OCI-LY1 (cell line): ENCODE measurements at regions not wholly inside any gene's neighbourhood (a gene's known extent, or its start where the extent isn't known, plus 50 kb on each side); places are given as distances from the start of the nearest gene placed in this dataset.

Experiments
- H2AFZ ChIP-seq: fragments of 200-600 bp; sonication (generic), shearing (Covaris generic); 2 replicates; pipeline ENCODE4 v1.6.0; 2014; ENCODE audit warnings: antibody characterized with exemption, mild to moderate bottlenecking, low read length
- H3F3A ChIP-seq: fragments of 200-600 bp; sonication (generic), shearing (Covaris generic); 2 replicates; pipeline ENCODE4 v1.6.0; 2014; ENCODE audit warnings: mild to moderate bottlenecking, antibody characterized with exemption, low read length, moderate library complexity; ENCODE audit not compliant: insufficient read depth
- H3K27ac ChIP-seq: fragments of 200-600 bp; sonication (generic); 2 replicates; pipeline ENCODE4 v1.5.1; 2014; ENCODE audit warnings: low read length, mixed run types, mild to moderate bottlenecking, low read depth; ENCODE audit not compliant: poor library complexity, severe bottlenecking
- H3K27me3 ChIP-seq: fragments of 200-600 bp; sonication (generic); 2 replicates; pipeline ENCODE4 v1.6.0; 2014; ENCODE audit warnings: antibody characterized with exemption, mild to moderate bottlenecking, low read length, moderate library complexity; ENCODE audit not compliant: insufficient read depth
- H3K36me3 ChIP-seq: fragments of 200-600 bp; sonication (generic); 2 replicates; pipeline ENCODE4 v1.6.1; 2014; ENCODE audit warnings: mild to moderate bottlenecking, antibody characterized with exemption, low read length, moderate library complexity, mixed read lengths; ENCODE audit not compliant: insufficient read depth
- H3K4me1 ChIP-seq: fragments of 200-600 bp; sonication (generic); 2 replicates; pipeline ENCODE4 v1.5.1; 2014; ENCODE audit warnings: mild to moderate bottlenecking, low read length, moderate library complexity; ENCODE audit not compliant: insufficient read depth, severe bottlenecking
- H3K4me2 ChIP-seq: fragments of 200-600 bp; sonication (generic), shearing (Covaris generic); 2 replicates; pipeline ENCODE4 v1.6.1; 2014; ENCODE audit warnings: low read length
- H3K4me3 ChIP-seq: fragments of 200-600 bp; sonication (generic); 2 replicates; pipeline ENCODE4 v1.5.1; 2014; ENCODE audit warnings: low read length, low read depth, mild to moderate bottlenecking, mixed read lengths; ENCODE audit not compliant: poor library complexity, severe bottlenecking
- H3K79me2 ChIP-seq: fragments of 200-600 bp; shearing (Covaris generic); 2 replicates; pipeline ENCODE4 v1.6.1; 2016; ENCODE audit warnings: mixed run types, low read length, mixed read lengths; ENCODE audit not compliant: insufficient read depth
- H3K9ac ChIP-seq: fragments of 200-600 bp; sonication (generic), shearing (Covaris generic); 2 replicates; pipeline ENCODE4 v1.6.1; 2014; ENCODE audit warnings: mild to moderate bottlenecking, low read length, mixed read lengths
- H3K9me2 ChIP-seq: fragments of 200-600 bp; sonication (generic), shearing (Covaris generic); 2 replicates; pipeline ENCODE4 v1.6.1; 2014; ENCODE audit warnings: low read depth, mild to moderate bottlenecking, low read length, mixed read lengths
- H3K9me3 ChIP-seq: fragments of 200-600 bp; shearing (Covaris generic); 2 replicates; pipeline ENCODE4 v1.6.1; 2014; ENCODE audit warnings: low read length, mixed read lengths
- H4K20me1 ChIP-seq: fragments of 200-600 bp; sonication (generic), shearing (Covaris generic); 2 replicates; pipeline ENCODE4 v1.6.0; 2016; ENCODE audit warnings: mild to moderate bottlenecking, low read length; ENCODE audit not compliant: insufficient read depth
- EZH2 ChIP-seq: fragments of 200-600 bp; sonication (generic), shearing (Covaris generic); IDR thresholded peaks from 2 replicates; pipeline ENCODE4 v1.8.0; 2017; ENCODE audit warnings: borderline replicate concordance, mixed run types, mild to moderate bottlenecking, antibody characterized with exemption, low read length, moderate library complexity, mixed read lengths
- TF ChIP-seq, protein P1 (sequence below): fragments of 200-600 bp; sonication (generic), shearing (Covaris generic); IDR thresholded peaks from 2 replicates; pipeline ENCODE4 v1.5.1; 2017; ENCODE audit warnings: mild to moderate bottlenecking, antibody characterized with exemption, low read length, moderate library complexity, mixed read lengths

DNA sequence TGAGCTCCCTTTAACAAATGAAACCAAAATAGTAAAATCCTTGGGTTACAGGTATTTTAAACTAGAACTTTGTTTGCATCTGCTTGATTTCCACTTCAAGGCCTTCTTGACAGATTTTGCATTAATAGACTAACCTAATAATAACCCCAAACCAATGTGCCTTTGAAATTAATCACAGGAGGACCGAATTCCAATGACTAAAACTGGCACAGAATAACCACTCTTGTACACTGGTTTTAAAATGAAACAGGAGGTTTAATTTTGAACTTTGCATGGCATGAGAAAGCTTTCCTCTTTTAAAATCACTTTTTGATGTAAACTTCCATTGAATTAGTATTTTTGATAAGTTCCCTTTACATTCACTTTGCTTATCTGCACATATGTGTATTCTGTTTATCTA, 269.6 kb downstream of the SLITRK5 start:
- no peaks in the 10 kb centered on the region for H3K79me2 ChIP-seq
- no peak for TF ChIP-seq EZH2
- TF ChIP-seq, protein P1, sequence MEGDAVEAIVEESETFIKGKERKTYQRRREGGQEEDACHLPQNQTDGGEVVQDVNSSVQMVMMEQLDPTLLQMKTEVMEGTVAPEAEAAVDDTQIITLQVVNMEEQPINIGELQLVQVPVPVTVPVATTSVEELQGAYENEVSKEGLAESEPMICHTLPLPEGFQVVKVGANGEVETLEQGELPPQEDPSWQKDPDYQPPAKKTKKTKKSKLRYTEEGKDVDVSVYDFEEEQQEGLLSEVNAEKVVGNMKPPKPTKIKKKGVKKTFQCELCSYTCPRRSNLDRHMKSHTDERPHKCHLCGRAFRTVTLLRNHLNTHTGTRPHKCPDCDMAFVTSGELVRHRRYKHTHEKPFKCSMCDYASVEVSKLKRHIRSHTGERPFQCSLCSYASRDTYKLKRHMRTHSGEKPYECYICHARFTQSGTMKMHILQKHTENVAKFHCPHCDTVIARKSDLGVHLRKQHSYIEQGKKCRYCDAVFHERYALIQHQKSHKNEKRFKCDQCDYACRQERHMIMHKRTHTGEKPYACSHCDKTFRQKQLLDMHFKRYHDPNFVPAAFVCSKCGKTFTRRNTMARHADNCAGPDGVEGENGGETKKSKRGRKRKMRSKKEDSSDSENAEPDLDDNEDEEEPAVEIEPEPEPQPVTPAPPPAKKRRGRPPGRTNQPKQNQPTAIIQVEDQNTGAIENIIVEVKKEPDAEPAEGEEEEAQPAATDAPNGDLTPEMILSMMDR, result no peak
- no peaks in the 10 kb centered on the region for H3K36me3 ChIP-seq
- no peak overlapping the region for H3K27ac ChIP-seq
- no peaks in the 10 kb centered on the region for H3K4me1 ChIP-seq
- no peaks in the 10 kb centered on the region; the same call in 1 of the 2 replicates for H3K9me2 ChIP-seq
- H4K20me1 ChIP-seq, result no peaks in the 10 kb centered on the region
- H3K9ac ChIP-seq, result no peak overlapping the region
- no peak overlapping the region for H3K4me3 ChIP-seq
- H3K4me2 ChIP-seq, result no peak overlapping the region
- H2AFZ ChIP-seq, result no peak overlapping the region
- H3K9me3 ChIP-seq, result no peaks in the 10 kb centered on the region
- no peaks in the 10 kb centered on the region for H3K27me3 ChIP-seq
- H3F3A ChIP-seq, result no peaks in the 10 kb centered on the region

DNA sequence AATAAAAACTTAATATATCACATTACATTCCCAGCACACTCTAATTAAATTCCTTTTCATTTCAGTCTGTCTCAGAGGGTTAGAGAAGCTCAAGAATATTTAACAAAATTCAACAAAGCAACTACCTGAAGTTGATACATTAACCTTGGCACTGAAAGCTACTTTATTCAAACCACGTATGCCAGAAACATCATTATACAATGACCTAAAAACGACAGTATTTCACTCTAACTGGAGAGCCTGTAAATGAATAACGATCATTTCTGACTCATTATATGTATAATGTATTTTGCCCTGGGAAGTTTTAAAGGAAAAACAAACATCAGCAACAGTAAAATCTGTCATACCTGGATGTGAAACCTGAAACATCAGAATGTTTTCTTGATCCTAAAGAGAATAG, 270.1 kb downstream of the SLITRK5 start:
- no peaks in the 10 kb centered on the region for H3K9me3 ChIP-seq
- H3K4me3 ChIP-seq, result no peak overlapping the region
- no peak overlapping the region for H3K4me2 ChIP-seq
- H3K79me2 ChIP-seq, result no peaks in the 10 kb centered on the region
- no peak overlapping the region for H3K9ac ChIP-seq
- TF ChIP-seq EZH2, result no peak
- TF ChIP-seq, protein P1, result no peak
- no peaks in the 10 kb centered on the region for H3K27me3 ChIP-seq
- no peak overlapping the region for H3K27ac ChIP-seq
- no peaks in the 10 kb centered on the region for H3K36me3 ChIP-seq
- no peaks in the 10 kb centered on the region for H4K20me1 ChIP-seq
- H3F3A ChIP-seq, result no peaks in the 10 kb centered on the region
- H2AFZ ChIP-seq, result no peak overlapping the region
- no peaks in the 10 kb centered on the region for H3K4me1 ChIP-seq
- H3K9me2 ChIP-seq, result no peaks in the 10 kb centered on the region; the same call in 1 of the 2 replicates

DNA sequence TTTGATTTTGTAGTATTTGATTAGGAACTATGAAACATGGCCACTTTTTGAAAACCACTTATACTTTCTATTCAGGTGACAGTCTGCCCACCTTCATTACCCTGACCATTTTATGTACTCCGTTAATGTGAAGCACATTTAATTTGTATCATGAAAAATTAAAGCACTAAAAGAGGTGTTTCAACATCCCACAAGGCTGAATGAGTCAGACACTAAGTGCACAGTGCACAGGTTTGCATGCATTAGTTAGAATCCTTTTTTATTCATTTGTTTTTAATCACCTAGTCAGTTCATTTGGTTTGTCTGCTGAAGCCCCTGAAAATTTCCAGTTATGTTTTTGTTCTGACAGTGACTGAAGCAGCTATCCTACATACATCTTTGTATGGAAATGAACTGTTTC, 271.0 kb downstream of the SLITRK5 start:
- Histone ChIP-seq H3K9ac (no peak overlapping the region), H3K4me2 (no peak overlapping the region)
- TF ChIP-seq, protein P1, result no peak
- TF ChIP-seq EZH2, result no peak

More for the DNA sequence above, 271.0 kb downstream of the SLITRK5 start:
- Histone ChIP-seq H3K9me2 (no peaks in the 10 kb centered on the region; the same call in 1 of the 2 replicates), H4K20me1 (no peaks in the 10 kb centered on the region), H3K79me2 (no peaks in the 10 kb centered on the region), H3K36me3 (no peaks in the 10 kb centered on the region), H3F3A (no peaks in the 10 kb centered on the region), H3K27me3 (no peaks in the 10 kb centered on the region), H2AFZ (no peak overlapping the region), H3K9me3 (no peaks in the 10 kb centered on the region), H3K27ac (no peak overlapping the region), H3K4me1 (no peaks in the 10 kb centered on the region), H3K4me3 (no peak overlapping the region)
